IMR-90 (cell line): ENCODE measurements at regions not wholly inside any gene's neighbourhood (a gene's known extent, or its start where the extent isn't known, plus 50 kb on each side); places are given as distances from the start of the nearest gene placed in this dataset.

ENCODE experiments used
- ATAC-seq: fragments of 200-7000 bp; cut with Tn5 transposase; 2 replicates; pipeline ENCODE4 v1.9.1; 2020; ENCODE audit warnings: low read depth, mild to moderate bottlenecking, moderate library complexity
- BruUV-seq: library from RNA; stranded (reverse); fragments of 400-500 nt; replicated peaks from 2 replicates; lab custom pipeline; 2021; lab: Mats Ljungman, UMichigan
- CTCF ChIA-PET: fragments of 300-600 bp; formaldehyde crosslinking; extraction: SDS; loops from one replicate; lab custom pipeline; 2021; ENCODE audit warnings: antibody characterized with exemption; lab: Yijun Ruan, JAX
- POLR2A ChIA-PET: fragments of 300-600 bp; sonication (Branson Sonifier 250); formaldehyde crosslinking; loops from one replicate; lab custom pipeline; 2022; ENCODE audit warnings: antibody characterized with exemption; ENCODE audit not compliant: unreplicated experiment; lab: Charles Lee
- DNase-seq: peaks from one replicate; pipeline ENCODE4 v3.0.0; 2013
- H2AFZ ChIP-seq: replicated peaks from 2 replicates; pipeline ENCODE3; 2013; ENCODE audit warnings: low read length, mild to moderate bottlenecking; ENCODE audit not compliant: poor library complexity
- H2AK5ac ChIP-seq: 2 replicates; pipeline ENCODE4 v1.6.1; 2013; ENCODE audit warnings: low read depth, low read length, inconsistent platforms
- H2AK9ac ChIP-seq: replicated peaks from 2 replicates; pipeline ENCODE3; 2013; ENCODE audit warnings: mild to moderate bottlenecking, low read depth, low read length, moderate library complexity; ENCODE audit not compliant: poor library complexity
- H2BK120ac ChIP-seq: 2 replicates; pipeline ENCODE4 v1.6.1; 2013; ENCODE audit warnings: low read depth, low read length, inconsistent platforms
- H2BK15ac ChIP-seq: 3 replicates; pipeline ENCODE4 v1.6.1; 2013; ENCODE audit warnings: low read depth, low read length, inconsistent platforms
- H2BK20ac ChIP-seq: 2 replicates; pipeline ENCODE4 v1.6.1; 2013; ENCODE audit warnings: low read depth, mild to moderate bottlenecking, inconsistent platforms, low read length, moderate library complexity
- H2BK5ac ChIP-seq: 2 replicates; pipeline ENCODE4 v1.6.1; 2013; ENCODE audit warnings: mild to moderate bottlenecking, low read depth, low read length, inconsistent platforms; ENCODE audit not compliant: poor library complexity, severe bottlenecking
- H3K14ac ChIP-seq: replicated peaks from 2 replicates; pipeline ENCODE4 v1.6.1; 2013; ENCODE audit warnings: low read depth, low read length, inconsistent platforms
- H3K18ac ChIP-seq: 2 replicates; pipeline ENCODE4 v1.6.1; 2013; ENCODE audit warnings: low read depth, low read length, control low read depth
- H3K23ac ChIP-seq: 2 replicates; pipeline ENCODE4 v1.6.1; 2013; ENCODE audit warnings: low read depth, low read length, inconsistent platforms
- H3K27ac ChIP-seq: 2 replicates; pipeline ENCODE4 v1.5.1; 2013; ENCODE audit warnings: mild to moderate bottlenecking, control low read depth, low read length; ENCODE audit not compliant: insufficient read depth
- H3K27me3 ChIP-seq: 2 replicates; pipeline ENCODE4 v1.6.1; 2013; ENCODE audit warnings: low read length; ENCODE audit not compliant: control insufficient read depth, insufficient read depth
- H3K36me3 ChIP-seq: 2 replicates; pipeline ENCODE4 v1.6.1; 2013; ENCODE audit warnings: low read length, mixed read lengths; ENCODE audit not compliant: control insufficient read depth, insufficient read depth
- H3K4ac ChIP-seq: 2 replicates; pipeline ENCODE4 v1.6.1; 2013; ENCODE audit warnings: low read depth, low read length, inconsistent platforms
- H3K4me1 ChIP-seq: 2 replicates; pipeline ENCODE4 v1.6.1; 2013; ENCODE audit warnings: low read length, mixed read lengths; ENCODE audit not compliant: control insufficient read depth, insufficient read depth
- H3K4me2 ChIP-seq: 2 replicates; pipeline ENCODE4 v1.6.1; 2013; ENCODE audit warnings: low read depth, mild to moderate bottlenecking, control low read depth, low read length, moderate library complexity
- H3K4me3 ChIP-seq: 2 replicates; pipeline ENCODE4 v1.5.1; 2013; ENCODE audit warnings: low read depth, mild to moderate bottlenecking, control low read depth, low read length, moderate library complexity; ENCODE audit not compliant: insufficient read depth
- H3K56ac ChIP-seq: 2 replicates; pipeline ENCODE4 v1.6.1; 2013; ENCODE audit warnings: low read length, inconsistent platforms; ENCODE audit not compliant: insufficient read depth; ENCODE audit errors: extremely low read depth
- H3K79me1 ChIP-seq, 2 experiments: 2 replicates each; pipeline ENCODE4 v1.6.1; 2013; ENCODE audit warnings: low read length in 2 of 2, inconsistent platforms in 1 of 2, low read depth in 1 of 2
- H3K9ac ChIP-seq: 2 replicates; pipeline ENCODE4 v1.6.1; 2013; ENCODE audit warnings: low read depth, low read length, control low read depth
- H3K9me1 ChIP-seq: 2 replicates; pipeline ENCODE4 v1.6.1; 2013; ENCODE audit warnings: low read length, inconsistent platforms; ENCODE audit not compliant: insufficient read depth
- H3K9me3 ChIP-seq: 2 replicates; pipeline ENCODE4 v1.6.1; 2013; ENCODE audit warnings: low read length; ENCODE audit not compliant: control insufficient read depth, insufficient read depth
- H4K20me1 ChIP-seq: 2 replicates; pipeline ENCODE4 v1.6.1; 2013; ENCODE audit warnings: low read length, inconsistent platforms; ENCODE audit not compliant: insufficient read depth
- H4K5ac ChIP-seq: 2 replicates; pipeline ENCODE4 v1.6.1; 2013; ENCODE audit warnings: mild to moderate bottlenecking, low read depth, low read length, control low read depth
- H4K8ac ChIP-seq, 2 experiments: 2 replicates each; pipeline ENCODE4 v1.6.1; 2013; ENCODE audit warnings: low read depth in 2 of 2, low read length in 2 of 2, control low read depth in 1 of 2, inconsistent platforms in 1 of 2
- H4K91ac ChIP-seq: 2 replicates; pipeline ENCODE4 v1.6.1; 2013; ENCODE audit warnings: low read depth, low read length, inconsistent platforms; ENCODE audit not compliant: insufficient read depth
- BHLHE40 ChIP-seq: fragments of 150-350 bp; IDR thresholded peaks from 2 replicates; pipeline ENCODE4 v1.6.1; 2016; ENCODE audit warnings: mild to moderate bottlenecking, low read depth, low read length
- CEBPB ChIP-seq: IDR thresholded peaks from 2 replicates; pipeline ENCODE4 v1.6.1; 2012; ENCODE audit warnings: low read depth, low read length, improper control_type of control experiment
- CHD1 ChIP-seq: IDR thresholded peaks from 2 replicates; pipeline ENCODE4 v1.6.1; 2012; ENCODE audit warnings: low read depth, low read length, improper control_type of control experiment
- CTCF ChIP-seq: conservative IDR thresholded peaks from 2 replicates; pipeline ENCODE4 v1.5.1; 2012; ENCODE audit warnings: mild to moderate bottlenecking, low read depth, low read length, improper control_type of control experiment
- FOS ChIP-seq: fragments of 150-350 bp; IDR thresholded peaks from 2 replicates; pipeline ENCODE4 v1.6.1; 2016; ENCODE audit warnings: low read depth, low read length
- MAFK ChIP-seq: IDR thresholded peaks from 2 replicates; pipeline ENCODE4 v1.6.1; 2012; ENCODE audit warnings: low read depth, low read length, improper control_type of control experiment
- MAZ ChIP-seq: IDR thresholded peaks from 2 replicates; pipeline ENCODE4 v1.6.1; 2012; ENCODE audit warnings: low read depth, mild to moderate bottlenecking, low read length, improper control_type of control experiment, moderate library complexity, borderline replicate concordance
- RAD21 ChIP-seq: IDR thresholded peaks from 2 replicates; pipeline ENCODE4 v1.6.1; 2012; ENCODE audit warnings: low read length, improper control_type of control experiment
- SMC3 ChIP-seq: fragments of 150-350 bp; IDR thresholded peaks from 2 replicates; pipeline ENCODE4 v1.6.1; 2016; ENCODE audit warnings: low read depth, mild to moderate bottlenecking, antibody characterized with exemption, low read length, moderate library complexity
- dilution Hi-C: fragments of 300-500 bp; cut with HindIII; formaldehyde crosslinking; loops from one replicate; pipeline ENCODE4 v1.14.3; 2018; ENCODE audit warnings: low sequenced_read_pairs; ENCODE audit not compliant: unreplicated experiment
- in situ Hi-C: fragments of 300-500 bp; cut with MboI; formaldehyde crosslinking; loops from 3 replicates; pipeline ENCODE4 v1.14.3; 2019; ENCODE audit warnings: low sequenced_read_pairs, inconsistent platforms, mixed read lengths
- intact Hi-C: fragments of 100-400 bp; cut with micrococcal nuclease; formaldehyde crosslinking; loops from 2 replicates; pipeline ENCODE4 v1.10.0; 2022
- TF ChIP-seq, protein P1 (sequence below): fragments of 150-350 bp; IDR thresholded peaks from 2 replicates; pipeline ENCODE4 v1.6.1; 2016; ENCODE audit warnings: low read depth, mild to moderate bottlenecking, low read length, moderate library complexity, borderline replicate concordance

DNA sequence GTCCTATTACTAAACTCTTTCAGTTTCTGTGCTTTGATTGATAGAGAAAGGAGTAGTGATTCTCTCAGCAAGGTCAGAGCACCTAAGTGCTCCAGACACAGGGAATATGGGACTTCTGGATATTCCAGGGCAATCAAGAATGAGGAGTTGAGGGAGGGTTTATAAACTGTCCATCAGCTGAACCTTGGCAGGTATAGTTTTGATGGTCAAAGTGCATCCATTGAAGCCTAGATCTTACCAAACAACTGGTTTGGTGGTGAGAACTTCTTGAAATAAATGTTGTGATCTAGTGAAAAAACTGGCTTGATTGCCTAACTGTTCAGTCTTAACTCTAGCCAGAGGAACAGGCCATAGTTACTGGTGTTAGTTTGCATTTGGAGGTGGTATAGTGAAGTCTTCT, 207.0 kb upstream of the ONECUT1 start:
- no peak overlapping the region for H2BK120ac ChIP-seq
- no peak overlapping the region for H3K56ac ChIP-seq
- H3K4me3 ChIP-seq = no peak overlapping the region
- POLR2A ChIA-PET = no interaction called here
- no peak overlapping the region for H3K4ac ChIP-seq
- H2AK5ac ChIP-seq = no peak overlapping the region
- no peak overlapping the region for H2AFZ ChIP-seq
- intact Hi-C loops (no loop called here), dilution Hi-C loops (no loop called here), in situ Hi-C loops (no loop called here)
- no peak overlapping the region for H3K23ac ChIP-seq
- no peak for DNase-seq
- CTCF ChIA-PET = no interaction called here
- no peak overlapping the region for H2AK9ac ChIP-seq
- no peak for TF ChIP-seq MAZ
- no peak for TF ChIP-seq CEBPB
- TF ChIP-seq BHLHE40 = no peak
- TF ChIP-seq RAD21 = no peak
- TF ChIP-seq, protein P1, sequence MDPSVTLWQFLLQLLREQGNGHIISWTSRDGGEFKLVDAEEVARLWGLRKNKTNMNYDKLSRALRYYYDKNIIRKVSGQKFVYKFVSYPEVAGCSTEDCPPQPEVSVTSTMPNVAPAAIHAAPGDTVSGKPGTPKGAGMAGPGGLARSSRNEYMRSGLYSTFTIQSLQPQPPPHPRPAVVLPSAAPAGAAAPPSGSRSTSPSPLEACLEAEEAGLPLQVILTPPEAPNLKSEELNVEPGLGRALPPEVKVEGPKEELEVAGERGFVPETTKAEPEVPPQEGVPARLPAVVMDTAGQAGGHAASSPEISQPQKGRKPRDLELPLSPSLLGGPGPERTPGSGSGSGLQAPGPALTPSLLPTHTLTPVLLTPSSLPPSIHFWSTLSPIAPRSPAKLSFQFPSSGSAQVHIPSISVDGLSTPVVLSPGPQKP = no peak
- no peak for TF ChIP-seq FOS
- no peak for TF ChIP-seq CHD1
- no peak for TF ChIP-seq CTCF
- no peak for TF ChIP-seq MAFK
- TF ChIP-seq SMC3 = no peak
- no peak overlapping the region for H3K4me2 ChIP-seq
- H2BK15ac ChIP-seq = no peak overlapping the region
- H4K91ac ChIP-seq = no peak overlapping the region
- ATAC-seq = no peak
- no peaks in the 10 kb centered on the region for H3K27me3 ChIP-seq
- no peaks in the 10 kb centered on the region for H3K9me1 ChIP-seq
- no peaks in the 10 kb centered on the region for H3K4me1 ChIP-seq
- no peak overlapping the region for H4K8ac ChIP-seq
- no peak overlapping the region for H2BK20ac ChIP-seq
- no peak overlapping the region for H4K5ac ChIP-seq
- no peaks in the 10 kb centered on the region for H3K79me1 ChIP-seq
- no peak overlapping the region for H2BK5ac ChIP-seq
- H4K20me1 ChIP-seq = no peaks in the 10 kb centered on the region
- no peak overlapping the region for H3K14ac ChIP-seq
- no TSS peak for BruUV-seq
- no peak overlapping the region for H3K18ac ChIP-seq
- peaks cover 8% of the 10 kb centered on the region for H3K9me3 ChIP-seq
- no peak overlapping the region for H3K9ac ChIP-seq
- H3K27ac ChIP-seq = no peak overlapping the region
- H3K36me3 ChIP-seq = no peaks in the 10 kb centered on the region
